DMS79 treated with DMSO at 0.1 percent for 48 hours (cell line): ENCODE measurements at regions not wholly inside any gene's neighbourhood (a gene's known extent, or its start where the extent isn't known, plus 50 kb on each side); places are given as distances from the start of the nearest gene placed in this dataset.
"Not testable (repeated sequence)": the region's sequence is repeated elsewhere in the genome, so short reads cannot be mapped to it uniquely, and the experiment has no call there.

Source experiments
- DNase-seq: peaks from one replicate; lab custom pipeline; 2025; lab: John Stamatoyannopoulos, UW

DNA sequence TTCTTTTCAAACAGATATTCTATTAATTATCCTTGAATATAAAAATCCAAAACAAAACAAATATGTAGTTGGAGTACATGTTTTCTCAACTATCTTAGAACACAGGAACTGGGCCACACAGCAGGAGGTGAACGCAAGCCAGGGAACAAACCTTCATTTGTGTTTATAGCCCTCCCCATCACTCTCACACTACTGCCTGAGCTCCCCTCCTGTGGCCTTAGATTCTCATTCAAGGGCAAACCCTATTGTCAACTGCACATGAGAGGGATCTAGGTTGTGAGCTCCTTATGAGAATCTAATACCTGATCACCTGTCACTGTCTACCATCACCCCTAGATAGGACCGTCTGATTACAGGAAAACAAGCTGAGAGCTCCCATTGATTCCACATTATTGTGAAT, 427.1 kb upstream of the PRR20A start:
- no peak for DNase-seq

DNA sequence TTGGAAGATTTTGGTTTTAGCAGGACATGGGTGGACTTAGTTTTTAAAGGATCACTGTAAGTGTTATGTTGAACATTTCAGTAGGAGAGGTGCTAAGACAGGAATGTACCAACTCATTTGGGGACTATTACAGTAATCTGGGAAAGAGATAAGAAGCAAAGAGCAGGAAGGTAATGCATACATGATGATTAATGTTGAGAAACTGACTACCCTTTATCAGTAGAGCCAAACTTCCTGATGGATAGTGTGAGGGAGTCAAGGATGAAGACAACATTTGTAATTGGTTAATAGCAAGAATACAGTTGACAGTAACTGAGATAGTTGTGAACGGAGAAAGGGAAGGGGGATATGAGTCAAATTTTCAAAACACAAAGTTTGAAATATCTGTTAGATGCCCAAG, 421.9 kb upstream of the PRR20A start:
- no peak for DNase-seq

DNA sequence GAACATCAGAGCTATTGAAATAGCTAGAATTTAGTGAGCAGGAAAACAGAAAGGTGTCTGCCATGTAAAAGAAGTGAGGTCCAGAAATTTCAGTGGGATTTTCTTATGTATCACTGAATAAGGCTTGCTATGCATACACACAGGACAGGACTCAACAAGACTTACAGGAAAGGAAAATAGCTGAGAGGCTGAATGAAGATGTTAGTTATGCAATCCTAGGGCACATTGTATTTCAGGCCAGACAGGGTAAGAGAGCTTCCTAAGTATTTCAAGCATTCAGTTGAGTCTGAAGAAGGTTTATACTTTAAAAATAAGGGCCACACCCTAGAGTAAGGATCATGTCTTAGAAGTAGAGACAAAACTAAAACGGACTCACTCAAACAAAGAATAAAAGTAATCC, 419.9 kb upstream of the PRR20A start:
- DNase-seq = no peak

DNA sequence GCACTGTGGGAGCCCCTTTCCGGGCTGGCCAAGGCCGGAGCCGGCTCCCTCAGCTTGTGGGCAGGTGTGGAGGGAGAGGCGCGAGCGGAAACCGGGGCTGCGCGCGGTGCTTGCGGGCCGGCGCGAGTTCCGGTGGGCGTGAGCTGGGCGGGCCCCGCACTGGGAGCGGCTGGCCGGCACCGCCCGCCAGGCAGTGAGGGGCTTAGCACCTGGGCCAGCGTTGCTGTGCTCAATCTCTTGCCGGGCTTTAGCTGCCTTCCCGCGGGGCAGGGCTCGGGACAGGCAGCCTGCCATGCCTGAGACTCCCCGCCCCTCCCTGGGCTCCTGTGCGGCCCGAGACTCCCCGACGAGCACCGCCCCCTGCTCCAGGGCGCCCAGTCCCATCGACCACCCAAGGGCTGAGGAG, 405.2 kb upstream of the PRR20A start:
- DNase-seq = no peak

DNA sequence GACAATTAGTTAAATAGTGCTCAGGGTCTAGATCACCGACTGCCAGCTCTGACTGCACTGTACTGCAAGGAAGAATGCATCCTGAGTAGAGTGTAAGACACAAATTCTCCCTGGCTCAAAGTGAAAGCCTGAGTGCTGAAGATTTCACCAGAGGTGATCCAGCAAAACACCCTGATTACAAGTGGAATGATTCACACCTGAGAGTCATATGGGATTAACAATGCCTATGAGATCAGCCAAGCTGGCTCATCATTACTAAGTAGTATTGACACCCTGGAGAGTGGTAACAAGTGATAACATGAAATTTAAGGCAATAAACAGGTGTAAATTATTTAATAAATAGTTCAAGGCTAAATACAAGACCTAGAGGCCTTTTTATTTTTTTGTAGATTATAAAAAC, 403.8 kb upstream of the PRR20A start:
- DNase-seq = no peak

DNA sequence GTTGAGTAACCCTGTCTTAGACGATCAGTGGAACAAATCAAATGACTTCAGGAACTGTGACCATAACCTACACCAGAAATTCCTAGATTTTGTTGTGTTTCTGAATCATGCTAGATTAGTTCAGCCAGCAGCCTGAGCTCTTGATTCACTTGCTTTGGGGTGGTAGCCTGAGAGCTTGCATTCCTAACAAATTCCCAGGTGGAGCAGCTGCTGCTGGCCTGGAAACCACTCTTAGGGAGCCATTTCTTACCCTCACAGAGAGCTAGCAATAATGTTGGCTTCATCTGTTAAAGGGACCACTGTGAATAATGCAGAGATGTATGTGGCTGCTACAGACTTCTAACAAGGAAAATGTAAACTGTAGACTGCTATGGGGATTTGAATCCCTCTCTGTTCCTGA, 388.1 kb upstream of the PRR20A start:
- DNase-seq = no peak

DNA sequence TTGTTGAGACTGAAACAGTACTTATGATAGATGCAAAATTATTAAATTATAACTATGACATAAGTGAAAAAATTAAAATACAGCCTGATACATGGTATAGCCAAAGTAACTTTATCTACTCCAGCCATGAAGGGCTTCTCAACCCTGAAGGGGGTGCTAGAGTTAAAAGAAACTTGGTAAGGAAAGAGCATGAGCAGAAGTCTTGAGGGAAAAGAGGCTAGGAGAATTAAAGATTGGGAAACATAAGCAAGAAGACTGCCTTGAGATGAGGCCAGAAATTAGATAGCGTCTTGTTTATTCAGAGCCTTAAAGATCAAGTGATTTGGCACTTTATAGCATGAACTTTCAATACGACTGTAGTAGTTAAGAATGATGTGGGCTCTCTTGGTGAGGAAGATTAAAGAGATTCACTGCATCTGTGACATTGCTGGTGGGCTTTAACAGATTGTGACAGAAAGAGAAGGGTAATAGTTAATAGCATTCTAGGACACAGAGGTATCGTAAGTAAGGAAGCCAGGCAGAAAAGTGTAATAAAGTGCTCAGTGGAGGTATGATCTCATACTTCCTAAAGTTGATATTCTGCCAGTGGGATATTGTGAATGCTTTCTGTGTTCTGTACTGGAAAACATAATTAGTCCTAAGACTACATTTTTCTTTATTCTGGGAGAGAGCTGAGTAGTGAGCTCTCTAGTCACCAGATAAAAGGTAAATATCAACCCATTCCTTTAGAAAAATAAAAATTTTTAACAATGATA, 385.4 kb upstream of the PRR20A start:
- no peak for DNase-seq

DNA sequence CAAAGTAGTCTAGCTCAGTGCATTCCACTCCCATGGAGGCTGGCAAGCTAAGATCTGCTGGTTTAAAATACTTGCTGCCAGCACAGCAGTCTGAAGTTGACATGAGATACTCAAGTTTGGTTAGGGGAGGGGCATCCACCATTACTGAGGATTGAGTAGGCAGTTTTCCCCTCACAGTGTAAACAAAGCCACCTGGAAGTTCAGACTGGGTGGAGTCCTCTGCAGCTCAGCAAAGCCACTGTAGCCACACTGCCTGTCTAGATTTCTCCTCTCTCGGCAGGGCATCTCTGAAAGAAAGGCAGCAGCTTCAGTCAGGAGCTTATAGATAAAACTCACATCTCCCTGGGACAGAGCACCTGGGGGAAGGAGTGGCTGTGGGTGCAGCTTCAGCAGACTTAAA, 377.4 kb upstream of the PRR20A start:
- not testable (repeated sequence) for DNase-seq

DNA sequence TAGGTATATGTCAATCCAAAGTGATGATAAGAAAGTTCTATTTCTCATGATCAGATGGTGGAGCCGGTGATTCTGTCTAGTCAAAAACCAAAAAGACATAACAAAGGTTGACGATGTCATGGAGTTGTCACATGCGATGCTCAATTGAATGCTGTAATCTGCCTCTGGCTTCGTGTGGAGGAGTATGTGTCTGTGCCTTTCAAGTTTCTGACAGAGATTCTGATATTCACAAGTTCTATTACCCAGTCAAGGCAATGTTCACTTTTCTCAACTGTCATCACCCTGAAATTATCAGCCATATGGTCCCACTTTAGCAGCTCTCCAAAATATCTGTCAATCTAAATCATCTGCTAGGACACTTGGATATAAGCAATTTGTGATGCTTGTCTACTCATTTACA, 367.6 kb upstream of the PRR20A start:
- no peak for DNase-seq

DNA sequence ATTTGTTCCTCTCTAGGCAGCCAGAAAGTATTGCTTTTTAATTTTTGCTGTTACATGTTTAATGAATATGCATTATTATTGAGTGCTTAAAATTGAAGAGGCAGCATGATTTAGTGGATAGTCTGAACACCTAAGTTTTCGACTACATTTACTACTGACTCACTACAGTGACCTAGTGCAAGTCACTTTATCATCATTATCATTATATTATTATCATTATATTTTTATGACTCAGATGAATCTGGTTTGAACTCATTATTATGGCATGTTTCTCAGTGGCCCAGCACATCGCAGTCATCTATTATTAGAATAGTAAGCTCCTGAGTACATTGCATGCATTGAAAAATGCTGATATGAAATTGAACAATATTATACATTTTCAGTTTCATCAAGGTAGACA, 351.2 kb upstream of the PRR20A start:
- DNase-seq = no peak

DNA sequence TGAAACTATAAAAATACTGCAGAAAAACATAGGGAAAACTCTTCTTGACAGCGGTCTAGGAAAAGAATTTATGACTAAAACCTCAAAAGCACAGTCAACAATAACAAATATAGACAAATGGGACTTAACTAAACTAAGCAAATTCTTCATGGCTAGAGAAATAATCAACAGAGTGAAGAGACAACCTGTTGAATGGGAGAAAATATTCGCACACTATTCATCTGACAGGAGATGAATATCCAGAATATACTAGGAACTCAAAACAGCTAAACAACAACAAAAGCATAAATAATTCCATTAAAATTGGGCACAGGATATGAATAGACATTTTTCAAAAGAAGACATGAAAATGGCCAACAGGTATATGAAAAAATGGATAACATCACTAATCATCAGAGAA, 303.6 kb upstream of the PRR20A start:
- DNase-seq = no peak

DNA sequence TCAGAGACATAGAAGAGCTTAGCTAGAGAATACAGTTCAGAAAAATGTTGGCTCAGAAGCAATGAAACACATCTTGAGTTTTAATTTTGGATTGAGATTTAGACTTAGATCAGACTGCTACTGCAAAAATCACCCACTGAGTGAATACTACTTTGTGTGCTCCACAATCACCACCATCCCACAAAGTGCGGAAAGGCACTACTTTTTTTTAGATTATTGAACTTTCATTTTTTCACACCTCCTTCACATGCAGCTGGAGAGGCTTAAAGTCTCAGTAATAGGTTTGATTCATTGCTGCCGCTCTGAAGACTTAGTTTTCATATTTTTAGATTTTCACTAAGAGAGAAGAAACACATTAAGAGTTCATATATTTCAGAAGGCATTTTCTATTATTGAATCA, 289.9 kb upstream of the PRR20A start:
- DNase-seq = no peak

DNA sequence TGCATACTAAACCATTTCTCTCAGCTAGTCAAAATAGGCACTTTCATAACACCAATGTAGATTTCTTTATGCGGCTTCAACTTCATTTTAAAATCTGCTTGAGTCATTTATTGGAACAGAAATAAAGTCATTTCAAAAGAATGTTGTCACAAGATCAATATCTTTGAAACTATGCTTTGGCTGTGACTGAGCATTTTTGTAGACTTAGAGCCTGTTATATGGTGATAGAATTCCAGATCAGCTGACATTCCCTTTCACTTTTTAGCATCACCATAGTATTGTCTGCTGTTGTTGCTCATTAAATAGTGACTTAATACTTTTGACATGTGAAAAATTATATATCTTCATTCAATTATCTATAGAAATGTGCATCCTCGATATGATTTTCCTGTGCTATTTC, 279.2 kb upstream of the PRR20A start:
- DNase-seq = no peak

DNA sequence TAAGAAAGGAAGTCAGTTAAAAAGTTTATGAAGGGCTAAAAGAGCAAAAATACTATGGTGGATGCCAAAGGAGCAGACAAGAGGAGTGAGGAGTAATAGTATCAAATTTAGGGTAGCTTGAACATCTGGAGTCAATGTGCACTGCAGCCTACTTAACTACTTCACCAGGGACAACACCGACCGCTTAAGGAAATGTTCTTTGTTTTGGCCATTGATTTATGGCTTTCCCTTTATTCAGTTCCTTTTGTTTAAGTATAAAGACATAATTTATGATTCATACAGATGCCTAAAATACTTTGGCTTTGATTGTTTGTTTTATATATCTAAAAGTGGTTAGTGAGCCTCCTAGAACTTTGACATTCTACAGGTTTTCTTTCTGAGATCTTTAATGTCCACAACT, 276.3 kb upstream of the PRR20A start:
- no peak for DNase-seq

DNA sequence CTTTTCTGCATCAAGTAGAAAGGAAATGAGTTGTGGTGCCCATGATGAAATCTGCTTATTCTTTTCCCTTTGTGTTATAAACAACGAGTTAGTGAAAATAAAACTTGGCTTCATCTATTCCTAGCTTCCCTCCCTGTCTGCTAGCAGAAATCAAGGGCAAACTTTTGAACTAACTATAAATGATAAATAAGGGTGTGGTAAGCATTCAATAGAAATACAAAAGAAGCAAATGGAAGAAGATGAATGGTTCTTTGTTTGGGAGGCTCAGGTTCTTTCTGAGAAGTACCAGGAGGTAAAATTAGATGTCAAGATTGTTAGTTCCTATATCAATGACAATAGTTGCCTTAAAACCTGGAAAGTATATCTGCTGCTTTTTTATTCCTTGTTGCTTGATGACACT, 275.3 kb upstream of the PRR20A start:
- no peak for DNase-seq

DNA sequence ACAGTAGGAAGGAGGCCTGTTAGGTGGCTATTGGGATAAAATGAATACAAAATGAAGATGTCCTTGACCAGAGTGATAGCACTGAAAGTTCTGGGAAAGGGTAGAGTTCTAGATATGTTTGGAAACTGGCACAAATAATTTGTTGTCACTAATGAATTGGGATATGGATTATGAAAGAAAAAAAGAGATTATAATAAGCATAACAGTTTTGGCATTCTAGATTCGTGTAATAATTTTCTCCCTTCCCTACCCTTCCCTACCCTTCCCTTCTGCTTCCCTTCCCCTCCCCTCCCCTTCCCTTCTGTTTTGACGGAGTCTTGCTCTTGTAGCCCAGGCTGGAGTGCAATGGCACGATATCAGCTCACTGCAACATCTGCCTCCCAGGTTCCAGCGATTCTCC, 271.0 kb upstream of the PRR20A start:
- no peak for DNase-seq

DNA sequence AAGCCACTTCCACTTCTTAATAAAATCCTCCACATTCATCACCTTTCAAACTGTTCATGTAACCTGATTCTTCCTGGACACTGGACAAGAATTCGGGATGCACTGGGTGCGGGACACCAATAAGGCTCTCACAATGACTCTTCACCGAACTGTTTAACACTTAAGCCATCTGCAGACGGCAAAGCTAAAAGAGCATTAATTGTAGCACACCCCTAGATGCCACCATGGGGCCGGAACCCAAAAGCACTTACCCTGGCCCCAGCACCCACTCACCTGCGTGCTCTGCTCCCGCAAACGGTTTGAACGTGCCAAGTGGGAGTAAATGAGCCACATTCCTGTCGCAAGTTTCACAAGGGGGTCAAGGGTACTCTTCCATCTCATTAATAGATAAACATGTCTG, 254.3 kb upstream of the PRR20A start:
- DNase-seq = no peak

DNA sequence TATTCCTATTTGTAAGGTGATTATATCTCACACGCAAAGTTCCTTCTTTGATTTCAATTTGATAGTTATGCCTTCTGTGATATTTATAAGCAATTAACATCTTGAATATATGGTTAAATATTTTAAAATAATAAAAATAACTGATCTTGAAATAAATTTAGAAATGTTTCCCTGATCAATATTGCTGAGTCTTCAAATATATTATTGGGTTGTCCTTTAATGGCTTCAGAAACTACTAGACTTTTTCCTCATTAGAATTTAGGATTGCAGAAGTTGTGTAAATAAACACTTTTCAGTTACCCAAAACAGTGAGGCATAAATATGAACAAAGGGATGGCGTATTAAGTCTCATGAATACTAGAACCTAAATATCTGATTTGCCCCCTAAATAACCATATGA, 252.3 kb upstream of the PRR20A start:
- no peak for DNase-seq

DNA sequence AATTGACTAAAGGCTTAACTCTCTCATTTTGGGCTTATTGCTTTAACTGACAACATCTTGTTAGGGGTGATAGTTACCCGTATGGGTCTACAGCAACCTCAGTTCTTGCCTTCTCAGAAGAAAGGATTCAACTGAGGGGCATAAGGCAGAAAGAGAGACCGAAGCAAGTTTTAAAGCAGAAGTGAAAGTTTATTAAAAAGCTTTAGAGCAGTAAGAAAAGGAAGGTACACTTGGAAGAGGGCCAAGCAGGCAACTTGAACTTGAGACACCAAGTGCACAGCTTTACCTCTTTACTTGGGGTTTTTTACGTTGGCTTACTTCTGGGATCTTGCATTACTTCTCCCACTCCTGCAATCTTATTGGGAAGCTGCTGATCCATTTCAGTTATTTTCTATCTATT, 246.9 kb upstream of the PRR20A start:
- no peak for DNase-seq

DNA sequence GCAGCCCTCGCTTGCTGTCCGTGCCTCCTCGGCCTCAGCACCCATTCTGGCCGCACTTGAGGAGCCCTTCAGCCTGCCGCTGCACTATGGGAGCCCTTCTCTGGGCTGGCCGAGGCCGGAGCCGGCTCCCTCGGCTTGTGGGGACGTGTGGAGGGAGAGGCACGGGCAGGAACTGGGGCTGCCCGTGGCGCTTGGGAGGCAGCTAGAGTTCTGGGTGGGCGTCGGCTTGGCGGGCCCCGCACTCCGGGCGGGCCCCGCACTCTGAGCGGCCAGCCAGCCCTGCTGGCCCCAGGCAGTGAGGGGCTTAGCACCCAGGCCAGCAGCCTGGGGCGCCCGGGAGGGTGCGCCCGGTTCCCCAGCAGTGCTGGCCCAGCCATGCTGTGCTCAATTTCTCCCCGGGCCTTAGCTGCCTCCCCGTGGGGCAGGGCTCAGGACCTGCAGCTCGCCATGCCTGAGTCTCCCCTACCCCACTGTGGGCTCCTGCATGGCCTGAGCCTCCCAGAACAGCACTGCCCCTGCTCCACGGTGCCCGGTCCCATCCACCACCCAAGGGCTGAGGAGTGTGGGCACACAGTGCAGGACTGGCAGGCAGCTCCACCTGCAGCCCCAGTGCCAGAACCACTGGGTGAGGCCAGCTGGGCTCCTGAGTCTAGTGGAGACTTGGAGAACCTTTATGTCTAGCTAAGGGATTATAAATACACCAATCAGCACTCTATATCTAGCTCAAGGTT, 240.0 kb upstream of the PRR20A start:
- no peak for DNase-seq

DNA sequence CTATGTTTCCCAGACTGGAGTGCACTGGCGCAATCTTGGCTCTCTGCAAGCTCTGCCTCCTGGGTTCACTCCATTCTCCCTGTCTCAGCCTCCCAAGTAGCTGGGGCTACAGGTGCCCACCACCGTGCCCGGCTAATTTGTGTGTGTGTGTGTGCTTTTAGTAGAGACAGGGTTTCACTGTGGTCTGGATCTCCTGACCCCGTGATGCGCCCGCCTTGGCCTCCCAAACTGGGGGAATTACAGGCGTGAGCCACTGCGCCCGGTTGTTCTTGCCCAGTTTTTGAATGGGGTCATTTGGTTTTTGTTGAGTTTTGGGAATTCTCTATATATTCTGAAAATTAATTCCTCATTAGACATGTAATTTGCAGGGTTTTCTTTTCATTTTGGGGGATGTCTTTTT, 238.4 kb upstream of the PRR20A start:
- no peak for DNase-seq

DNA sequence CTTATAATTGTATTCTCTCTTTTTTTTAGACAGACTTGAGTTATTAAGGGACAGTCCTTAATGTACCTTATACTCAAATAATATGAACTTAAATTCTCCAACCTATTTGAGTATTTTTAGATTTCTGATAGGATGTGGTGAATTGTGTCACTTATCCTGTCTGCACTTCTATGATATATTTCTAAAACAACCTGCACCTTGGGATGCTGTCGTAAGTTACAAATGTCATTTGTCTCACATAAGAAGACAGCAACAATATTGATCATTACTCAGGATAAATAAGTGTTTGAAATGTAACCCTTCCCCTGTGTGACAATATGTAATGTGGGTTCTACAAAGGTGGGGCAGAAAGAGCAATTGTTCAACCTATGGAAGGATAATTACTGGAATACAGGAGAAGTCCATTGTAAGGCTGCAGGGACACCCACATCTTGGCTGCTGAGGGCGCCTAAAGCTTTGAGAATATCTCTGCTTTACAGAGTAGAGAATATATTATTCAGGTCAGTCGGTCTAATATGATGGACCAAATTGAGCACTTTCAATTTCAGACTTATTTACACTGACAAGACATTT, 236.9 kb upstream of the PRR20A start:
- no peak for DNase-seq

DNA sequence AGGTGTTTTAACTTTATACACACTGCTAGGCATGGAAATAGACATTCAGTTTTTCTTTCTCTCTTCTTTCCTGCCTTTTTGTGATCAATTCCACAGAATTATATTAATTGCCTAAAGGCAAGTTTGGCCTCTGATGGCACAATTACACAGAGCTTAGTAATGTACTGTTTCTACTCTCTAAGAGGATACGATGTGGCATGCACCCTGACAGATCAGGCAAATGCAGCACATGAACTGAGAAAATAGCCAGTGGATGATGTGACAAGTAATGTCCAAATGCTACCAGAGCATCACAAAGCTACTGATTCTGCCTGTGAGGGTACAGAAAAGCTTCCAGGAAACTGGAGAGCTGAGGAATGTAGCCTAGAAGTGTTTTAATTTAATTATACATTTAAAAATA, 233.8 kb upstream of the PRR20A start:
- DNase-seq = no peak

DNA sequence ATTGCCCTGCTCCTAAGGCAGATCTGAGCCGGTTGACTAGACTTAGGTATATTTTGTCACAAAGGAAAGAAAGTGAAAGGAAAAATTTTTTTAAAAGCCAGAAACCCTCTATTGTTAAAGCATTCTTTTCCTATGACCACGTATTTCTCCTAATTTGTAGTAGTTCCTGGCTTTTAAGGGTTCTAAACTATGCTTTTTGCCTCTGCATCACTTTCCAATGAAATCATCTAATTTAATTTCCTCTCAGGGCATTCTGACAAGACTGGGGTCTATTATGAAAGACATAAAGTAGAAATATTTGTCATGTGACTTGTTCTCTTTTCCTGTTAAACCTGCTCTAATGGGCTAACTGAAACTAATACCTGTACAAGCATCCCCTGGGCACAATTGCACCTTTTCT, 233.0 kb upstream of the PRR20A start:
- DNase-seq = no peak
